Activated CD4-positive, alpha-beta T cell treated with anti-CD3 and anti-CD28 coated beads for 36 hours (primary cell): ENCODE measurements at regions not wholly inside any gene's neighbourhood (a gene's known extent, or its start where the extent isn't known, plus 50 kb on each side); places are given as distances from the start of the nearest gene placed in this dataset.

Source experiments
- ATAC-seq: fragments of 200-7000 bp; cut with Tn5 transposase; one replicate; pipeline ENCODE4 v1.10.0; 2021; ENCODE audit warnings: mild to moderate bottlenecking, moderate library complexity
- CTCF ChIA-PET: fragments of 350-600 bp; sonication (Branson Sonifier 250); formaldehyde crosslinking; loops from one replicate; lab custom pipeline; 2021; ENCODE audit warnings: antibody characterized with exemption; lab: Charles Lee
- POLR2A ChIA-PET: fragments of 350-600 bp; sonication (Branson Sonifier 250); formaldehyde crosslinking; loops from one replicate; lab custom pipeline; 2021; ENCODE audit warnings: antibody characterized with exemption, inconsistent platforms; lab: Charles Lee
- DNase-seq: peaks from one replicate; pipeline ENCODE4 v3.0.0-alpha.2; 2020
- H3K27ac Mint-ChIP-seq: one replicate; pipeline ENCODE4 v1.8.0; 2021; ENCODE audit warnings: mixed read lengths
- H3K27me3 Mint-ChIP-seq: one replicate; pipeline ENCODE4 v1.8.0; 2021; ENCODE audit warnings: mixed read lengths
- H3K36me3 Mint-ChIP-seq: one replicate; pipeline ENCODE4 v1.8.0; 2021; ENCODE audit warnings: low read depth, mixed read lengths
- H3K4me1 Mint-ChIP-seq: one replicate; pipeline ENCODE4 v1.8.0; 2021; ENCODE audit warnings: mixed read lengths
- H3K4me3 Mint-ChIP-seq: one replicate; pipeline ENCODE4 v1.8.0; 2021; ENCODE audit warnings: mild to moderate bottlenecking, moderate library complexity, mixed read lengths
- H3K9me3 Mint-ChIP-seq: one replicate; pipeline ENCODE4 v1.8.0; 2021; ENCODE audit warnings: low read depth, mixed read lengths
- intact Hi-C, 2 experiments: fragments of 100-400 bp; cut with DNase I in 1 of 2; cut with micrococcal nuclease in 1 of 2; formaldehyde crosslinking; loops; one replicate each; pipeline versions ENCODE4 v1.14.2 to v1.15.1; 2022 to 2024; cut with DNase I, micrococcal nuclease

DNA sequence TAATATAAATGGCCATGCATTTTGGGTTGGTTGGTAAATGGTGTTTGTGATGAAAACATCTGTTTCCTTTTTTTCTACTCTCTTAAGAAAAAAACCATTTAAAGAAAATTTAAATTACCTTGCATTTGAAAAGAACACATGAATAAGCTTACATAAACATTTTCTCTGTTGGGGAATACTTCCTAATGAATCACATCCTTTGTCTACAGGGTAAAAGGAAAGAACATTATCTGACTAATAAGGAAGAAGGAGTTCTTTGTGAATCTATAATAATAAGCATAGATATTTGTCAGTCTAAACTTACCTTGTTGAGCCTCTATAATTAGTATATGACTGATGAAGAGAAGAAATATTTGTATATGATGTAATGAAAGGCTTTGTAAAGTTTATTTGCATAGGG is 254.1 kb upstream of the ZNF717 start:
- no peaks in the 10 kb centered on the region for H3K4me1 Mint-ChIP-seq
- intact Hi-C loops: no loop called here
- no peak for ATAC-seq

GRCh38 chr3:76040946-76041345 is 255.6 kb upstream of the ZNF717 start:
- Mint-ChIP-seq H3K36me3 (no peaks in the 10 kb centered on the region), H3K9me3 (no peaks in the 10 kb centered on the region), H3K27ac (no peak overlapping the region), H3K27me3 (no peaks in the 10 kb centered on the region), H3K4me1 (no peaks in the 10 kb centered on the region), H3K4me3 (no peak overlapping the region)
- POLR2A ChIA-PET: no interaction called here
- no peak for ATAC-seq
- CTCF ChIA-PET: no interaction called here
- intact Hi-C loops: no loop called here
- no peak for DNase-seq

More for the DNA sequence above, 254.1 kb upstream of the ZNF717 start:
- POLR2A ChIA-PET: no interaction called here
- H3K36me3 Mint-ChIP-seq: no peaks in the 10 kb centered on the region
- CTCF ChIA-PET: no interaction called here
- H3K27me3 Mint-ChIP-seq: no peaks in the 10 kb centered on the region
- H3K9me3 Mint-ChIP-seq: peaks cover 3% of the 10 kb centered on the region
- DNase-seq: no peak
- H3K4me3 Mint-ChIP-seq: no peak overlapping the region
- no peak overlapping the region for H3K27ac Mint-ChIP-seq

DNA sequence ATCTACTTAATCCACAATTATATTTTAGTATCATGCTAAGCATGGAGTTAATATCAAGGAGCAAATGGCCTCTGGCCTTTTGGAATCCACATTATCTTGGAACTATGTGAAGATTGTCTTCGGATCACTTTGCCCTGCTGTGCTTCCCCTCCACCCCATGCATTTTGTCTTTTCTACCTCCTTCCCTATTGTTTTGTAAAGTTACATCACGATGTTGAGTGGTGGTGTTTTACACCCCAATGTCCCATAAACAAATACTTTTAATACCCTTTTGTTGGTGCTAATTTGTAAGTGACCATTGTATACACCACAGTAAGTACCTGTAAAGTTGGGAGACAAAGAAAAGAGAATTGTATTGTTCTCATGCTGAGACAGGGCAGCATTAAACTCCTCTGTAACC is 258.4 kb upstream of the ZNF717 start:
- ChIA-PET CTCF (interaction anchor here (0.5 kb wide), 1 partner anchor 101 kb away, joined by 4 read pairs; no protein-coding TSS in a partner anchor), POLR2A (no interaction called here)
- DNase-seq: no peak
- Mint-ChIP-seq H3K36me3 (no peaks in the 10 kb centered on the region), H3K4me3 (no peak overlapping the region), H3K4me1 (no peaks in the 10 kb centered on the region), H3K27me3 (no peaks in the 10 kb centered on the region), H3K27ac (no peak overlapping the region), H3K9me3 (no peaks in the 10 kb centered on the region)
- intact Hi-C loops: no loop called here
- ATAC-seq: no peak

- intact Hi-C loops: loop anchor here in 1 of 2 experiments (5.0 kb wide), 1 partner anchor 323 kb away; no protein-coding TSS in a partner anchor
- POLR2A ChIA-PET: no interaction called here
- CTCF ChIA-PET: interaction anchor here (0.5 to 0.9 kb wide), 4 partner anchors 18 to 321 kb away, joined by 3 to 4 read pairs (median 3); no protein-coding TSS in a partner anchor
These were observed 259.6 kb upstream of the ZNF717 start for GRCh38 chr3:76044601-76045600.

GRCh38 chr3:76047368-76047767 is 262.0 kb upstream of the ZNF717 start:
- ChIA-PET POLR2A (no interaction called here), CTCF (no interaction called here)
- H3K27me3 Mint-ChIP-seq: no peaks in the 10 kb centered on the region
- no peaks in the 10 kb centered on the region for H3K36me3 Mint-ChIP-seq
- peaks cover 4% of the 10 kb centered on the region for H3K9me3 Mint-ChIP-seq
- intact Hi-C loops: loop anchor here in 1 of 2 experiments (5.0 kb wide), 1 partner anchor 325 kb away; no protein-coding TSS in a partner anchor
- ATAC-seq (no peak), DNase-seq (no peak)
- no peaks in the 10 kb centered on the region for H3K4me1 Mint-ChIP-seq
- H3K27ac Mint-ChIP-seq: no peak overlapping the region
- H3K4me3 Mint-ChIP-seq: no peak overlapping the region

More at GRCh38 chr3:76044601-76045600, 259.6 kb upstream of the ZNF717 start:
- ATAC-seq: no peak
- H3K9me3 Mint-ChIP-seq: peaks cover 4% of the 10 kb centered on the region
- H3K36me3 Mint-ChIP-seq: no peaks in the 10 kb centered on the region
- no peaks in the 10 kb centered on the region for H3K27me3 Mint-ChIP-seq
- H3K27ac Mint-ChIP-seq: no peak overlapping the region
- H3K4me3 Mint-ChIP-seq: no peak overlapping the region
- H3K4me1 Mint-ChIP-seq: no peaks in the 10 kb centered on the region
- DNase-seq: peak; percentile 51

- no peak for DNase-seq
- Mint-ChIP-seq H3K27me3 (no peaks in the 10 kb centered on the region), H3K36me3 (no peaks in the 10 kb centered on the region), H3K9me3 (peaks cover 4% of the 10 kb centered on the region), H3K4me3 (no peak overlapping the region), H3K4me1 (no peaks in the 10 kb centered on the region), H3K27ac (no peak overlapping the region)
- intact Hi-C loops: loop anchor here in 1 of 2 experiments (5.0 kb wide), 1 partner anchor 327 kb away; no protein-coding TSS in a partner anchor
- ChIA-PET CTCF (no interaction called here), POLR2A (no interaction called here)
- ATAC-seq: no peak
These were observed 264.4 kb upstream of the ZNF717 start for GRCh38 chr3:76049776-76050175.

DNA sequence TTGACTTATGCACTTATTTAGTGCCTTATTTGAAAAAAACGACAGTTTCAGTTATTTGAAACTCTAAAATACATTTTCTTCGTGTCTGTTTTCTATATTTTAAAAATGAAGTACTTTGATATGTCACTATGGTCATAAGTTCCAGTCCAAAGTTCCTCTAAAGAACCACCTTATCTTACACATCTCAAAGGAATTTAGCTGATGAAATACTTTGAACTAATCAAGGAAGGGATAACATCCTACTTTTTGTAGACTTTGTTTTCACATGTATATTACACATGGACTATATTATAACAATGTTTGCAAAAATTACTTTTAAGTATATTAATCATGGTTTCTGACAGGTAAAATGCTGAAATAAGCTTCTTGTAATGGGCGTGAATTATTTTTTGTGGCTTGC is 265.8 kb upstream of the ZNF717 start:
- no peaks in the 10 kb centered on the region for H3K27me3 Mint-ChIP-seq
- ChIA-PET POLR2A (no interaction called here), CTCF (no interaction called here)
- ATAC-seq (no peak), DNase-seq (no peak)
- H3K9me3 Mint-ChIP-seq: peaks cover 6% of the 10 kb centered on the region
- intact Hi-C loops: no loop called here
- H3K4me3 Mint-ChIP-seq: no peak overlapping the region
- H3K4me1 Mint-ChIP-seq: no peaks in the 10 kb centered on the region
- no peak overlapping the region for H3K27ac Mint-ChIP-seq
- H3K36me3 Mint-ChIP-seq: no peaks in the 10 kb centered on the region

DNA sequence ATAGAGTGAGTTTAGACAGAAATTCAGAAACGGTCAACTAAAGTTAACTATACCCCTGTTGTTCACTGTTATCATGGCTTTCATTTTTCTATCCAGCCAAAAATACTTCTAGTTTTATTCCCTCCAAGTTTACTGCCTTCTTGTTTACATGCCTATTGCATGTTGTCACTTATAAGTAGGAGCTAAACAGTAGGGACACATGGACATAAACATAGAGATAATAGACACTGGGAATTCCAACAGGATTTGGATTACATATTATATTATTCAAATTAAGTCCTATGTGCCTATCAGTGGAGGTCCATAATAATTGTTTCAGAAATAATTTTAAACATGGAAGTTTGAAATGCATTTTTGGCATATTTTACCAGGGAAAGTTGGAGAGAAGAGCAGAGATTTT is 269.1 kb upstream of the ZNF717 start:
- CTCF ChIA-PET: no interaction called here
- no peaks in the 10 kb centered on the region for H3K4me1 Mint-ChIP-seq

GRCh38 chr3:76061654-76062053 is 276.3 kb upstream of the ZNF717 start:
- H3K36me3 Mint-ChIP-seq: no peaks in the 10 kb centered on the region
- no peak overlapping the region for H3K4me3 Mint-ChIP-seq
- ChIA-PET CTCF (no interaction called here), POLR2A (no interaction called here)
- H3K27me3 Mint-ChIP-seq: no peaks in the 10 kb centered on the region
- intact Hi-C loops: no loop called here
- H3K9me3 Mint-ChIP-seq: peaks cover 4% of the 10 kb centered on the region
- no peak for ATAC-seq
- H3K27ac Mint-ChIP-seq: no peak overlapping the region
- DNase-seq: no peak
- no peaks in the 10 kb centered on the region for H3K4me1 Mint-ChIP-seq

More for the DNA sequence above, 269.1 kb upstream of the ZNF717 start:
- no peaks in the 10 kb centered on the region for H3K27me3 Mint-ChIP-seq
- ATAC-seq (no peak), DNase-seq (no peak)
- no peak overlapping the region for H3K27ac Mint-ChIP-seq
- H3K36me3 Mint-ChIP-seq: no peaks in the 10 kb centered on the region
- H3K9me3 Mint-ChIP-seq: peaks cover 10% of the 10 kb centered on the region
- intact Hi-C loops: no loop called here
- no peak overlapping the region for H3K4me3 Mint-ChIP-seq
- POLR2A ChIA-PET: no interaction called here

- DNase-seq: no peak
- ATAC-seq: no peak
- H3K27ac Mint-ChIP-seq: no peak overlapping the region
- no peaks in the 10 kb centered on the region for H3K9me3 Mint-ChIP-seq
- H3K4me1 Mint-ChIP-seq: no peaks in the 10 kb centered on the region
- H3K36me3 Mint-ChIP-seq: no peaks in the 10 kb centered on the region
- intact Hi-C loops: no loop called here
- no peak overlapping the region for H3K4me3 Mint-ChIP-seq
- ChIA-PET CTCF (no interaction called here), POLR2A (no interaction called here)
- no peaks in the 10 kb centered on the region for H3K27me3 Mint-ChIP-seq
These were observed 277.7 kb upstream of the ZNF717 start for GRCh38 chr3:76063019-76063418.

- Mint-ChIP-seq H3K36me3 (no peaks in the 10 kb centered on the region), H3K27me3 (no peaks in the 10 kb centered on the region), H3K9me3 (no peaks in the 10 kb centered on the region), H3K4me3 (no peak overlapping the region), H3K4me1 (no peaks in the 10 kb centered on the region), H3K27ac (no peak overlapping the region)
- DNase-seq (no peak), ATAC-seq (no peak)
- ChIA-PET CTCF (no interaction called here), POLR2A (no interaction called here)
- intact Hi-C loops: no loop called here
These were observed 278.5 kb upstream of the ZNF717 start for GRCh38 chr3:76063811-76064210.

DNA sequence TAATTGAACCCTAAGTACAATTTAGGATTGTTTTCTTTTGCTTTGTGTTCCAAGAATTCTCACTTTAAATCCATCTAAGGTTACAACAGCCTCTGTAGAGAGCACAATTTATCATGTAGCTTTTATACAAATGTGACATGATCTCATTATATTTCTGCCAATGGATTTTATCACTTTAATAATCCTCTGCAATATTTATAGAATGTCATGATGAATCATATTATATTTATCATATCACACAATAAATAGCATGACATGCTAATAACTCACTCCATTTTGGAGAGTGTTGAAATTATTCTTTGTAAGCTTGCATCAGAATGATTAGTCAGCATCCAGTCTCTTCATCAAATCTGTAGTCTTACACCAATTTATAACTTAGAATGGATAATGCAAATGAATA is 280.6 kb upstream of the ZNF717 start:
- ATAC-seq (no peak), DNase-seq (no peak)
- H3K9me3 Mint-ChIP-seq: peaks cover 1% of the 10 kb centered on the region
- H3K4me3 Mint-ChIP-seq: no peak overlapping the region
- POLR2A ChIA-PET: no interaction called here
- no peaks in the 10 kb centered on the region for H3K4me1 Mint-ChIP-seq
- CTCF ChIA-PET: no interaction called here
- no peaks in the 10 kb centered on the region for H3K27me3 Mint-ChIP-seq
- H3K36me3 Mint-ChIP-seq: no peaks in the 10 kb centered on the region
- no peak overlapping the region for H3K27ac Mint-ChIP-seq
- intact Hi-C loops: no loop called here
